Kidney (tissue), 13 donors: ENCODE measurements at regions not wholly inside any gene's neighbourhood (a gene's known extent, or its start where the extent isn't known, plus 50 kb on each side); places are given as distances from the start of the nearest gene placed in this dataset.

Experiments used
- DNase-seq, 5 donors: peaks; one replicate each; pipeline ENCODE4 v3.0.0-alpha.2; 2013 to 2020
- FAIRE-seq: peaks from 2 replicates; lab custom pipeline; 2012; peaks lifted over from hg19 to GRCh38; lab: Jason Lieb, UNC
- H3K27ac ChIP-seq, 2 donors: one replicate each; pipeline ENCODE4 v1.7.0; 2013; ENCODE audit warnings: low read depth in 2 of 2, low read length in 2 of 2, inconsistent platforms in 1 of 2
- H3K27me3 ChIP-seq: one replicate; pipeline ENCODE4 v1.7.1; 2013; ENCODE audit warnings: low read length, inconsistent platforms; ENCODE audit not compliant: control insufficient read depth, insufficient read depth
- H3K36me3 ChIP-seq, 3 donors: one replicate each; pipeline versions ENCODE4 v1.7.0 to v1.7.1; 2013; ENCODE audit warnings: low read length in 3 of 3, control low read depth in 1 of 3, inconsistent platforms in 1 of 3; ENCODE audit not compliant: insufficient read depth in 3 of 3, control insufficient read depth in 2 of 3
- H3K4me1 ChIP-seq, 3 donors: one replicate each; pipeline versions ENCODE4 v1.7.0 to v1.7.1; 2013; ENCODE audit warnings: low read length in 3 of 3, inconsistent platforms in 1 of 3, low read depth in 1 of 3; ENCODE audit not compliant: control insufficient read depth in 2 of 3, insufficient read depth in 2 of 3
- H3K4me3 ChIP-seq, 3 donors: one replicate each; pipeline versions ENCODE4 v1.7.0 to v1.8.1; 2013; ENCODE audit warnings: low read length in 3 of 3, control low read depth in 1 of 3, inconsistent platforms in 1 of 3
- H3K9ac ChIP-seq, 3 donors: one replicate each; pipeline versions ENCODE4 v1.7.0 to v1.7.1; 2013; ENCODE audit warnings: low read length in 3 of 3, control low read depth in 1 of 3, inconsistent platforms in 1 of 3
- H3K9me3 ChIP-seq, 3 donors: one replicate each; pipeline versions ENCODE4 v1.7.0 to v1.7.1; 2013; ENCODE audit warnings: low read length in 3 of 3, control low read depth in 1 of 3, inconsistent platforms in 1 of 3; ENCODE audit not compliant: control insufficient read depth in 2 of 3, insufficient read depth in 1 of 3
- CTCF ChIP-seq: IDR thresholded peaks from 3 replicates; pipeline ENCODE4 v1.5.1; 2012; ENCODE audit warnings: mild to moderate bottlenecking, moderate library complexity, borderline replicate concordance; ENCODE audit not compliant: insufficient read depth; ENCODE audit errors: extremely low read depth
- intact Hi-C: fragments of 100-400 bp; cut with DNase I; formaldehyde crosslinking; loops from one replicate; pipeline ENCODE4 v1.11.1; 2022
- donor health status: control.
- donor health status: control.
- donor health status: control.
- donor health status: control.
- donor health status: control.
- donor health status: DM: yes; HTN: yes; CAD: no.
- donor health status: Normal renal cell carcinoma (clear cell type).

GRCh38 chr10:71065659-71066058 is 146.7 kb upstream of the UNC5B start:
- no peaks in the 10 kb centered on the region for H3K27me3 ChIP-seq
- DNase-seq (no peak), FAIRE-seq (no peak)
- no peak for TF ChIP-seq CTCF
- intact Hi-C loops: no loop called here
- no peak overlapping the region for H3K27ac ChIP-seq
- H3K4me1 ChIP-seq: no peaks in the 10 kb centered on the region
- no peak overlapping the region for H3K4me3 ChIP-seq
- no peak overlapping the region for H3K9ac ChIP-seq
- H3K9me3 ChIP-seq: no peaks in the 10 kb centered on the region
- no peaks in the 10 kb centered on the region for H3K36me3 ChIP-seq

GRCh38 chr10:71066600-71066999 is 145.8 kb upstream of the UNC5B start:
- Histone ChIP-seq H3K4me3 (no peak overlapping the region), H3K36me3 (no peaks in the 10 kb centered on the region), H3K4me1 (no peaks in the 10 kb centered on the region), H3K9ac (no peak overlapping the region), H3K9me3 (no peaks in the 10 kb centered on the region), H3K27me3 (no peaks in the 10 kb centered on the region), H3K27ac (no peak overlapping the region)
- no peak for TF ChIP-seq CTCF
- intact Hi-C loops: no loop called here
- DNase-seq: no peak
- no peak for FAIRE-seq

GRCh38 chr10:71067098-71067740 is 145.2 kb upstream of the UNC5B start:
- no peaks in the 10 kb centered on the region for H3K27me3 ChIP-seq
- intact Hi-C loops: no loop called here

More at GRCh38 chr10:71067098-71067740, 145.2 kb upstream of the UNC5B start:
- H3K4me3 ChIP-seq: no peak overlapping the region
- H3K9ac ChIP-seq: no peak overlapping the region
- no peaks in the 10 kb centered on the region for H3K4me1 ChIP-seq
- TF ChIP-seq CTCF: no peak
- FAIRE-seq (no peak), DNase-seq (no peak)
- H3K36me3 ChIP-seq: no peaks in the 10 kb centered on the region
- H3K9me3 ChIP-seq: no peaks in the 10 kb centered on the region
- H3K27ac ChIP-seq: no peak overlapping the region
